ENCODE measurements at regions not wholly inside any gene's neighbourhood (a gene's known extent, or its start where the extent isn't known, plus 50 kb on each side); places are given as distances from the start of the nearest gene placed in this dataset.

DNA sequence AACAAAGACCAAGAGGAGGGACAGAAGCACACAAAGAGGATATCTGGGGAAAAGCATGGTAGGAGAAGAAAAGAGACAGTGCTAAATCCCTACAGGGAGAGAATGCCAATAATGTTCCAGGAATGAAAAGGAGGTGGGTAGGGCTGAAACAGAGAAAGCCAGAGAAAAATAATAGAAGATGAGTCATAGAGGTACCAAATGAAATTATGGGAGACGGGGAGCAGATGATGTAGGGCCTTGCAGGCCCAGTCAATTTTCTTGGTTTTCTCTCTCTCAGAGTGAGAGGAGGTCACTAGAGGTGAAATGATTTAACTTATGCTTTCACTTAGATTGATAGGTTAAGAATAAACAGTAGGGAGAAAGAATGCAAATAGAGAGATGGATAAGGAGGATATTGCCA lies 61.5 kb downstream of the RPRM start:
- TF ChIP-seq POLR2A (IDR thresholded peaks at IDR 0.05), result no peak
- TF ChIP-seq, protein P1, sequence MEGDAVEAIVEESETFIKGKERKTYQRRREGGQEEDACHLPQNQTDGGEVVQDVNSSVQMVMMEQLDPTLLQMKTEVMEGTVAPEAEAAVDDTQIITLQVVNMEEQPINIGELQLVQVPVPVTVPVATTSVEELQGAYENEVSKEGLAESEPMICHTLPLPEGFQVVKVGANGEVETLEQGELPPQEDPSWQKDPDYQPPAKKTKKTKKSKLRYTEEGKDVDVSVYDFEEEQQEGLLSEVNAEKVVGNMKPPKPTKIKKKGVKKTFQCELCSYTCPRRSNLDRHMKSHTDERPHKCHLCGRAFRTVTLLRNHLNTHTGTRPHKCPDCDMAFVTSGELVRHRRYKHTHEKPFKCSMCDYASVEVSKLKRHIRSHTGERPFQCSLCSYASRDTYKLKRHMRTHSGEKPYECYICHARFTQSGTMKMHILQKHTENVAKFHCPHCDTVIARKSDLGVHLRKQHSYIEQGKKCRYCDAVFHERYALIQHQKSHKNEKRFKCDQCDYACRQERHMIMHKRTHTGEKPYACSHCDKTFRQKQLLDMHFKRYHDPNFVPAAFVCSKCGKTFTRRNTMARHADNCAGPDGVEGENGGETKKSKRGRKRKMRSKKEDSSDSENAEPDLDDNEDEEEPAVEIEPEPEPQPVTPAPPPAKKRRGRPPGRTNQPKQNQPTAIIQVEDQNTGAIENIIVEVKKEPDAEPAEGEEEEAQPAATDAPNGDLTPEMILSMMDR (IDR thresholded peaks at IDR 0.05), result no peak
